GM19455 (cell line): ENCODE measurements at regions not wholly inside any gene's neighbourhood (a gene's known extent, or its start where the extent isn't known, plus 50 kb on each side); places are given as distances from the start of the nearest gene placed in this dataset.

Source experiments
- ATAC-seq: cut with Tn5 transposase; IDR thresholded peaks from one replicate; pipeline ENCODE4 v1.9.1; 2021; ENCODE audit not compliant: unreplicated experiment

- no peak for ATAC-seq
These were observed 171.3 kb upstream of the C1orf87 start for GRCh38 chr1:60244906-60245305.

DNA sequence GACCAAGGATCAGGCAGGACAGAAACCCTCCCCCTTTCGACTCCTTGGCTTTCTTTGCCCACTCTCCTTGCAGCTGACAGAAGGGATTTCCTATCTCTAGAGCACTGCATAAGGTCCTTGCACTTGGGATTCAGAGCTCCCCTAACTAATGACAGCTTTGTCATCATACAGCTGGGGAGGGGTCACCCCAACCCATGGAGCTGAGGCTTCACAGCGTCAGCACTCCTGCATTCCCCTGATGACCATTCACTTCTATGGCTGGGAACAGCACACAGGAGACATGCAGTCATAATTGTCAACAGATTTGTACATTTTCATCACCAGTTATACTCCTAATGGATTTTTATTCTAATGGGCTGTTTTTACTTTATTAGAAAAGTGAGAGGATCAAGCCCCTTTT is 161.7 kb upstream of the C1orf87 start:
- ATAC-seq: no peak

- ATAC-seq: no peak
These were observed 161.2 kb upstream of the C1orf87 start for GRCh38 chr1:60234776-60235175.

GRCh38 chr1:60229821-60230220 is 156.3 kb upstream of the C1orf87 start:
- ATAC-seq: no peak

DNA sequence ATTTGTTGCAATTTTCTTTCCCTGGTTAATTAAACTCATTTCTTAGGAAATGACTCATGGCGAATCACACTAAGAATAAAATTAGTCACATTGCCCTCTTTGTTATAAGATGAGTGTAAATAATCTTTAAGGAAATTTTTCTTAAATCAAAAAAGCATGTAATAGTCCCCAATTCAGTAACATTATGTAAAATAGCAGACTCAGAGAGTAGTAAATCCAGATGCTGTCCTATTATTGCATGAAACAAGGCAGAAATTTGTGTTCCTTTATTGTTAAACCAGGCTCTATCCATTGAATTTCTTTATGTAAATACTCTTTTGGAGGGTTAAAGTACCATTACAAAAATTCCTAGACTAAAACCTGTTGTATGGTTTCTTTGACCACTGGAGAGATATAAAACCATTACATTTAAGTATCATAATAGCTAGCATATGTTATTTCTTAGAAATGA is 154.5 kb upstream of the C1orf87 start:
- no peak for ATAC-seq

DNA sequence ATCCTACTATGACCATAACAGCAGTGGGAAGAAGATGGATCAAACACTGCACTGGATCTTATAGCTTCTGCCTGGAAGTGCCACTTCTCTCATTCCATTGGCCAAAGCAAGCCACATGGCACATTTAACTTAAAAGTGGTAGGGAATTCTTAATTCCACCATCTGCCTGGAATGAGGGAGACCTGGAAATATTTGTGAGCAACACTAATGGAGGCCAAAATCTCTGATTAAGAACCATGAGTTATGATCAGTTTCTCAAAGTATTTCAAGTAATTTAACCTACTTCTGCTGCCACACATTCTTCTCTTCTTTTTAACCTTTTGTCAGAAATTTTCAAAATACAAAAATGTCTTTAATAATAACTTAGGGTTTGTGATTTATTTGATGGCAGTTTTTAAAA is 154.0 kb upstream of the C1orf87 start:
- no peak for ATAC-seq

DNA sequence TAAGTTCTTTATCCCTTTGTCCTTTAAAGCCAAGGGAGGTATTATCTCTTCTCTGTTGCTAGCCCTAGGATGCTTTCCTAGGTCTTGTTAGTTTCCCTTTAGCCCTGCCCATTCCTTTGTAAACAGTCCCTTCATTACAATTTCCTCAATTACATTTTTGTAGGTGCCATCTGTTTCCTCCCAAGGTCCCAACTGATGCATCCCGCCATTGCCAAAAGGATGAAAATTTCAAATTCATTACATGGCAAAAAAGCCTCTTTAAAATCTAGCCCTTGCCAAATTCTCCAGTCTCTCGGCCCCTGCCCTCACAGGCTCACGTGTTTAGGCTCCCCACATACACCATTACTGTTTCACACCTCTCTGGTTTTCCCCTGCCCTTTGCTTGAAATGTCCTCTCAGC is 151.9 kb upstream of the C1orf87 start:
- ATAC-seq: no peak

- no peak for ATAC-seq
These were observed 151.0 kb upstream of the C1orf87 start for GRCh38 chr1:60224523-60224922.

DNA sequence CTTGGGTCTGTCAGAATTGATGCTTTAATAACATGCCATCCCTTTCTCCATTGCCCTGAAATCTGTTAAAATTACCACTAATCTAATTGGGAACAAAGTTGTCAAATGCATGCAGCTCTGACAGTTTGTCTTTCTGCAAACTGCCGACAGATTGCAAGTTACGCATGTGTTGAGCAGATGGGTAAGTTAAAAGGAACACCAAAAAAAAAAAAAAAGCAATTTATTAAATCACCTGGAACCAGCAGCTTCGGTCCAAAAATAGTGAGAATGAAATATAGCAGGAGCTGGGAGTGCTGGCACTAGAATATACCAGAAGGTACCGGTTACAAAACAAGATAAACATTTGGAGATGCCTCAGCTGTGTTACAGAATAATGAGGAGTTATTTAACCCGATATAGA is 149.6 kb upstream of the C1orf87 start:
- no peak for ATAC-seq

- no peak for ATAC-seq
These were observed 149.0 kb upstream of the C1orf87 start for GRCh38 chr1:60222360-60223115.

- no peak for ATAC-seq
These were observed 139.7 kb upstream of the C1orf87 start for GRCh38 chr1:60213253-60213652.

- ATAC-seq: no peak
These were observed 122.5 kb upstream of the C1orf87 start for GRCh38 chr1:60196026-60196425.

- no peak for ATAC-seq
These were observed 112.1 kb upstream of the C1orf87 start for GRCh38 chr1:60185684-60186083.

DNA sequence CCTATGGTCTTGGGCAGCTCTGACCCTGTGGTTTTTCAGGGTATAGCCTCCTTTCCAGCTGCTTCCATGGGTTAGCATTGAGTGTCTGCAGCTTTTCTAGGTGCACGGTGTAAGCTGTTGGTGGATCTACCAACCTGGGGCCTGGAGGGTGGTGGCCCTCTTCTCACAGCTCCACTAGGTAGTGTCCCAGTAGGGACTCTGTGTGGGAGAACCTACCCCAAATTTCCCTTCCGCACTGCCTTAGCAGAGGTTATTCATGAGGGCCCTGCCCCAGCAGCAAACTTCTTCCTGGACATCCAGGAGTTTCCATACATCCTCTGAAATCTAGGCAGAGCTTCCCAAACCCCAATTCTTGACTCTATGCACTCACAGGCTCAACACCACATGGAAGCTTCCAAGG is 111.0 kb upstream of the C1orf87 start:
- no peak for ATAC-seq

DNA sequence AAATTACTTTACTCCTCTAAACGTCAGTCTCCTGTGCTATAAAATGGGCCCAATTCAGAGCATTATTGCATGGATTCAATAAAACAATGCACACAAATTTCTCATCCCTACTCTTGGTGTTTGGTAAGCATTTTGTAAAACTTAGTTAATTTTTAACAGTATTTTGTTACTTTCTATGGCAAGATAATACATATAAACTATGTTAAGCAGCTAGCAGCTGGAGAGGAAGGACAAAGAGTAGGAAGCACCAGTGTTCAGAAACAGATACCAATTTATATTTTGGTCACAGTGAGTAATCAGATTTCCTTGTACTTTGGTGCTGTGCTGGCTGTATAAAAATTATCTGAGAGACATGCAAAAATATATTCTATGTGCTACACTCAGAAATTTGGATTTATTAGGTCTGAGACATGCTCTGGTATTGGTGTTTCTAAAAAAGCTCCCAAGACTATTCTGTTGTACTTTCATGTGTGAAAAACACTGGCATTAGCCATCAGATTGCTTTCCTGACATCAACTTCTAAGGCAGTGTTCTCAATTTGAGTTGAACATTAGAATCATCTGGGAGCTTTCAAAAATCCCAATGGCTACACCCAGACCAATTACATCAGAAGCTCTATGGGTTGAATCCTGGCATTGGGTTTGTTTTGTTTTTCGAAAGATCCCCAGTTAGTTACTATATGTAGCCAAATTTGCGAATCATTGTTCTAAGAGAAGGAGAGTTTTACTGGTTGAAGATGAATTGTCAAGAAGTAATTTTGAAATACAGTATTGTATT is 100.3 kb upstream of the C1orf87 start:
- ATAC-seq: no peak

GRCh38 chr1:60173006-60173405 is 99.4 kb upstream of the C1orf87 start:
- no peak for ATAC-seq

DNA sequence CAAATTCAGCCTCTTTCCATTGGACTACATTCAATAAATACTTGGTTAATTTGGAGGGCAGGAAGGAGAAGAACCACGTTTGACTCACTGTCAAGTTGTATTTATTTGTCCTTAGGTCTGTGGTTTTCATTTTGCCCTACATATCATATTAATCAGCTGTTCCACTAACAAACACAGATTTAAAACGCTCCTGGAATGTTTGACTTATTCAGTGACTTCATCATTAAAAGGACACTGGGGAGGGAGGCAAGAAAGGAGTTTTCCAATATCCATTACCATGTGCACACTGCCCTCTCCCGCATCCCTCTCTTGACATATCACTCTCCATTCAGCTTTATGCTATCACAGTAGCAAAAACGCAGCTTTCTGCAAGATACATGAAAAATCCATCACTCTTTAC is 98.2 kb upstream of the C1orf87 start:
- no peak for ATAC-seq

GRCh38 chr1:60170709-60171108 is 97.1 kb upstream of the C1orf87 start:
- no peak for ATAC-seq

GRCh38 chr1:60169206-60169605 is 95.6 kb upstream of the C1orf87 start:
- ATAC-seq: no peak

DNA sequence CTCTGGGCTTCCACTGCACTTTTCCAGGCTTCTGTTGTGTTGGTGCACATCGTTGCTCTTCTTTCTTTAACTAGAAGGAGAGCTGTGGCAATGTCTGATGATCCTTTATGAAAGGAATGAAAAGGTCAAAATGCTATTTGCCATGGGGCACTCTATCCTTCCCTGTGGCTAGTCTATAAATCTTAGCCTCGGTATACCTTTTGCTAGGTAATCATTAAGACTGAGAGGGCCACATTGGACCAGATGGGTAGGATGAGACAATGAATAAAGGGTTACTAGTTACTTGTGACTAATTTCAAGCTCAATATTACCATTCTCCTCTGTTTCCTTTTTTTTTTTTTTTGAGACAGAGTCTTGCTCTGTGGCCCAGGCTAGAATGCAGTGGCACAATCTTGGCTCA is 89.4 kb upstream of the C1orf87 start:
- no peak for ATAC-seq

DNA sequence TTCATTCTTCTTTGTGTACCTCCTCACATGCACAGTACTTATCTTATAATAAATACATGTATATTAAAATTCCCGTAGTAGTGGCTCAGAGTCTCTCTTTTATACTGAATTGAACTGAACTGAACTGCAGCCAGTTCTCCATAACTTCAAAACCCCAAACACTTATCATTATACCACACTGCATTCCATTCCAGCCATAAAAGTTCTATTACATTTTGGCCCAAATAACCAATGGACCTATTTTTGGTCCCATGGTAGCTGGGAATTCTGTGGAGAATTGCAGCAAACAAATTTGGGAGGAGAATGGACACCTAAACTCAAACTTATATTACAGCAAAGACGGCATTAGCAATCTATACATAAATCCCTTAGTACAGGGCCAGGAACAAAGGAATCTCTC is 86.6 kb upstream of the C1orf87 start:
- no peak for ATAC-seq

DNA sequence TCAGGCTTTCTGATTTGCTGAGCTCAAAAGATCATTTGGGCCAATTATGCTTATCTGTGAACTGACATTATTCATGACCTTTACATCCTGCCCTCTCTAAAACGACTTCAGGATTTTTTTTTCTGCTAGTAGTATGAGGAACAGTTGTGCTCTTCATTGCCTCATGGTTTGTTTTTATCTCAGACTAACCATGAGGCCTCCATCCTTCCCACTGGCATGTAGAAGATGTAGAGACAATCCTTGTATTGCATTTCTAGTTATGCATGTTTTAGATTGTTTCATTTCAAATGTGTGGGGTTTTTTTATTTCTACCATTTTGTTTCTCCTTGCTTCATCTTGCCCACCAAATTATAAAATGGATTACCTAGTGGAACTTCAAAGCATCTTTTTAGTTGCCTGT is 82.8 kb upstream of the C1orf87 start:
- ATAC-seq: no peak
